ENCODE measurements at regions not wholly inside any gene's neighbourhood (a gene's known extent, or its start where the extent isn't known, plus 50 kb on each side); places are given as distances from the start of the nearest gene placed in this dataset.

DNA sequence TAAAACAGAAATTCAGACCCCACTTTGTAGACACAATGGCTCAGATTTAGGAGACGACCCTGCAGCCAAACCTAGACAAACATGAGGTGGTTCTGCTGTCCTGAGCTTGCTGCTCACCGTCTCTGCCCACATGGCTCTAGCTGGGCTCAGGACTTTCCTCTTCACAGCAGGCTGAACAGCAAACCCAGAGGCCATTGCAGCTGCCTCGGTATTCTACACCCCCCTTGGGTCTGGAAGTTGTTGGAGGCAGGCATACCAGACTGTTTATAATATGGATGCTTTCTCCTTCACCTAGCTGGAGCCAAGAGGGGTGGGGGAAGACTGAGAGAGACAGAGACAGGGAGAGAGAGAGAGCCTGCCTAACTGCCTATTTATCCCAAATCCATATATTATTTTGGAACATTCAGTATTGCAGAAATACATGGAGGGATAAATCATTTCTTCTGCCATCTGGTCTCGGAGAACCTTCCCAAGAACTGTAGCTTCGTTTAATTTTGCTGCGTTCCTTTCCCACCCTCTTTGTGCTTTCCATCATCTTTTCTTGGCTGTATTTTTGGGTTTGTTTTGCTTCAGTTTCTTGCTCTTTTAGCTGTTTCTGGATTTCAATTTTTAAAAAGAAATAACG is 628.2 kb upstream of the RBFOX1 start:
- no peak for TF ChIP-seq TAF1 (IDR thresholded peaks at IDR 0.05; ENCODE audit: borderline replicate concordance, insufficient read depth, low read length)
- TF ChIP-seq POLR2AphosphoS5 (IDR thresholded peaks at IDR 0.05; ENCODE audit: low read depth, low read length): no peak
